CD4-positive, alpha-beta memory T cell (primary cell): ENCODE measurements at regions not wholly inside any gene's neighbourhood (a gene's known extent, or its start where the extent isn't known, plus 50 kb on each side); places are given as distances from the start of the nearest gene placed in this dataset.

Experiments used
- CTCF ChIA-PET: fragments of 350-600 bp; sonication (Branson Sonifier 250); formaldehyde crosslinking; loops from one replicate; lab custom pipeline; 2021; ENCODE audit warnings: inconsistent platforms; ENCODE audit not compliant: partially characterized antibody; lab: Charles Lee
- POLR2A ChIA-PET: fragments of 350-600 bp; sonication (Branson Sonifier 250); formaldehyde crosslinking; loops from one replicate; lab custom pipeline; 2021; ENCODE audit not compliant: partially characterized antibody; lab: Charles Lee
- DNase-seq, 5 donors: peaks; one replicate each; pipeline versions ENCODE4 v3.0.0 to v3.0.0-alpha.2; 2020 to 2022; ENCODE audit warnings: mixed read lengths in 1 of 5
- H3K27ac ChIP-seq: one replicate; pipeline ENCODE4 v1.7.0; 2013; ENCODE audit warnings: low read depth, low read length
- H3K27me3 ChIP-seq: 2 replicates; pipeline ENCODE4 v1.7.0; 2013; ENCODE audit warnings: mild to moderate bottlenecking, low read length, moderate library complexity; ENCODE audit not compliant: insufficient read depth
- H3K36me3 ChIP-seq: 2 replicates; pipeline ENCODE4 v1.7.0; 2013; ENCODE audit warnings: mild to moderate bottlenecking, low read length, moderate library complexity; ENCODE audit not compliant: insufficient read depth
- H3K4me1 ChIP-seq: 2 replicates; pipeline ENCODE4 v1.7.0; 2013; ENCODE audit warnings: mild to moderate bottlenecking, low read length, moderate library complexity; ENCODE audit not compliant: insufficient read depth
- H3K4me3 ChIP-seq, 2 donors: one replicate each; pipeline ENCODE4 v1.7.0; 2013; ENCODE audit warnings: low read length in 2 of 2, mild to moderate bottlenecking in 1 of 2
- H3K9me3 ChIP-seq, 2 donors: one replicate each; pipeline ENCODE4 v1.7.0; 2013; ENCODE audit warnings: low read length in 2 of 2, control low read depth in 1 of 2; ENCODE audit not compliant: control insufficient read depth in 1 of 2
- H3K27ac Mint-ChIP-seq, 7 donors: one replicate each; pipeline ENCODE4 v1.8.0; 2020 to 2021; ENCODE audit warnings: mixed read lengths in 7 of 7, mild to moderate bottlenecking in 6 of 7, inconsistent platforms in 3 of 7, moderate library complexity in 3 of 7
- H3K27me3 Mint-ChIP-seq, 2 donors: one replicate each; pipeline ENCODE4 v1.8.0; 2020 to 2021; ENCODE audit warnings: mixed read lengths in 2 of 2
- H3K36me3 Mint-ChIP-seq, 2 donors: one replicate each; pipeline ENCODE4 v1.8.0; 2020 to 2021; ENCODE audit warnings: mixed read lengths in 2 of 2, inconsistent platforms in 1 of 2, mild to moderate bottlenecking in 1 of 2
- H3K4me1 Mint-ChIP-seq, 4 donors: one replicate each; pipeline ENCODE4 v1.8.0; 2020 to 2021; ENCODE audit warnings: mixed read lengths in 4 of 4, mild to moderate bottlenecking in 1 of 4
- H3K4me3 Mint-ChIP-seq, 8 donors: one replicate each; pipeline ENCODE4 v1.8.0; 2020 to 2021; ENCODE audit warnings: mixed read lengths in 8 of 8, mild to moderate bottlenecking in 7 of 8, moderate library complexity in 6 of 8, inconsistent platforms in 3 of 8
- H3K9me3 Mint-ChIP-seq, 8 donors: one replicate each; pipeline ENCODE4 v1.8.0; 2020 to 2021; ENCODE audit warnings: mixed read lengths in 8 of 8, mild to moderate bottlenecking in 5 of 8, inconsistent platforms in 3 of 8, moderate library complexity in 1 of 8
- intact Hi-C: fragments of 100-400 bp; cut with micrococcal nuclease; formaldehyde crosslinking; loops from one replicate; pipeline ENCODE4 v1.15.1; 2023

- Mint-ChIP-seq H3K27me3 (no peaks in the 10 kb centered on the region), H3K27ac (no peak overlapping the region), H3K4me3 (no peak overlapping the region), H3K36me3 (no peaks in the 10 kb centered on the region), H3K9me3 (peaks cover 0 to 9% (median 0%) of the 10 kb centered on the region in 8 donors), H3K4me1 (no peaks in the 10 kb centered on the region)
- Histone ChIP-seq H3K27ac (no peak overlapping the region), H3K4me1 (no peaks in the 10 kb centered on the region), H3K27me3 (no peaks in the 10 kb centered on the region), H3K4me3 (no peak overlapping the region), H3K9me3 (no peaks in the 10 kb centered on the region), H3K36me3 (no peaks in the 10 kb centered on the region)
- ChIA-PET POLR2A (no interaction called here), CTCF (no interaction called here)
- intact Hi-C loops, result no loop called here
- no peak for DNase-seq
Measured at GRCh38 chr5:61915646-61916045, 390.4 kb upstream of the KIF2A start.

- H3K27ac Mint-ChIP-seq, result no peak overlapping the region
- H3K4me1 Mint-ChIP-seq, result no peaks in the 10 kb centered on the region
- intact Hi-C loops, result no loop called here
- Histone ChIP-seq H3K27ac (no peak overlapping the region), H3K36me3 (no peaks in the 10 kb centered on the region), H3K4me3 (no peak overlapping the region), H3K27me3 (no peaks in the 10 kb centered on the region), H3K4me1 (no peaks in the 10 kb centered on the region), H3K9me3 (no peaks in the 10 kb centered on the region)
- ChIA-PET POLR2A (no interaction called here), CTCF (no interaction called here)
- DNase-seq, result no peak
- peaks cover 0 to 2% (median 0%) of the 10 kb centered on the region in 8 donors for H3K9me3 Mint-ChIP-seq
- no peaks in the 10 kb centered on the region for H3K36me3 Mint-ChIP-seq
- H3K27me3 Mint-ChIP-seq, result no peaks in the 10 kb centered on the region
- no peak overlapping the region for H3K4me3 Mint-ChIP-seq
Measured at GRCh38 chr5:61916621-61917620, 389.1 kb upstream of the KIF2A start.

- Histone ChIP-seq H3K36me3 (no peaks in the 10 kb centered on the region), H3K27me3 (no peaks in the 10 kb centered on the region), H3K27ac (no peak overlapping the region), H3K4me3 (no peak overlapping the region), H3K9me3 (no peaks in the 10 kb centered on the region), H3K4me1 (no peaks in the 10 kb centered on the region)
- intact Hi-C loops, result no loop called here
- no peaks in the 10 kb centered on the region for H3K4me1 Mint-ChIP-seq
- H3K36me3 Mint-ChIP-seq, result no peaks in the 10 kb centered on the region
- no peak for DNase-seq
- no peaks in the 10 kb centered on the region for H3K27me3 Mint-ChIP-seq
- H3K4me3 Mint-ChIP-seq, result no peak overlapping the region
- CTCF ChIA-PET, result no interaction called here
- POLR2A ChIA-PET, result no interaction called here
- peaks cover 0 to 2% (median 0%) of the 10 kb centered on the region in 8 donors for H3K9me3 Mint-ChIP-seq
- H3K27ac Mint-ChIP-seq, result no peak overlapping the region
Measured at GRCh38 chr5:61918611-61919010, 387.4 kb upstream of the KIF2A start.

GRCh38 chr5:61919920-61920319 is 386.1 kb upstream of the KIF2A start:
- H3K4me3 ChIP-seq, result no peak overlapping the region
- H3K36me3 Mint-ChIP-seq, result no peaks in the 10 kb centered on the region
- H3K4me1 ChIP-seq, result no peaks in the 10 kb centered on the region
- H3K4me1 Mint-ChIP-seq, result no peaks in the 10 kb centered on the region
- no peaks in the 10 kb centered on the region for H3K9me3 ChIP-seq
- intact Hi-C loops, result no loop called here
- POLR2A ChIA-PET, result no interaction called here
- no peaks in the 10 kb centered on the region for H3K36me3 ChIP-seq
- no peaks in the 10 kb centered on the region for H3K27me3 Mint-ChIP-seq
- no peaks in the 10 kb centered on the region for H3K9me3 Mint-ChIP-seq
- H3K27ac ChIP-seq, result no peak overlapping the region
- H3K27me3 ChIP-seq, result no peaks in the 10 kb centered on the region
- no peak for DNase-seq
- no peak overlapping the region for H3K27ac Mint-ChIP-seq
- no peak overlapping the region for H3K4me3 Mint-ChIP-seq
- CTCF ChIA-PET, result no interaction called here

GRCh38 chr5:61924251-61924650 is 381.8 kb upstream of the KIF2A start:
- no peak overlapping the region for H3K4me3 ChIP-seq

GRCh38 chr5:61926911-61927310 is 379.1 kb upstream of the KIF2A start:
- Histone ChIP-seq H3K9me3 (no peaks in the 10 kb centered on the region), H3K27me3 (no peaks in the 10 kb centered on the region), H3K36me3 (no peaks in the 10 kb centered on the region), H3K4me3 (no peak overlapping the region), H3K27ac (no peak overlapping the region), H3K4me1 (no peaks in the 10 kb centered on the region)
- H3K4me1 Mint-ChIP-seq, result no peaks in the 10 kb centered on the region
- H3K4me3 Mint-ChIP-seq, result no peak overlapping the region
- DNase-seq, result no peak
- ChIA-PET CTCF (no interaction called here), POLR2A (no interaction called here)
- H3K27ac Mint-ChIP-seq, result no peak overlapping the region
- intact Hi-C loops, result no loop called here
- H3K36me3 Mint-ChIP-seq, result no peaks in the 10 kb centered on the region
- H3K9me3 Mint-ChIP-seq, result peaks cover 0 to 7% (median 0%) of the 10 kb centered on the region in 8 donors
- peaks cover 0 to 2% of the 10 kb centered on the region in 2 donors for H3K27me3 Mint-ChIP-seq

More at GRCh38 chr5:61924251-61924650, 381.8 kb upstream of the KIF2A start:
- intact Hi-C loops, result no loop called here
- Mint-ChIP-seq H3K36me3 (no peaks in the 10 kb centered on the region), H3K4me1 (no peaks in the 10 kb centered on the region), H3K27ac (no peak overlapping the region), H3K9me3 (peaks cover 0 to 3% (median 0%) of the 10 kb centered on the region in 8 donors), H3K4me3 (no peak overlapping the region), H3K27me3 (no peaks in the 10 kb centered on the region)
- ChIA-PET POLR2A (no interaction called here), CTCF (no interaction called here)
- no peak for DNase-seq
- no peaks in the 10 kb centered on the region for H3K27me3 ChIP-seq
- H3K9me3 ChIP-seq, result no peaks in the 10 kb centered on the region
- no peak overlapping the region for H3K27ac ChIP-seq
- H3K36me3 ChIP-seq, result no peaks in the 10 kb centered on the region
- no peaks in the 10 kb centered on the region for H3K4me1 ChIP-seq

- CTCF ChIA-PET, result no interaction called here
- Histone ChIP-seq H3K27ac (no peak overlapping the region), H3K27me3 (no peaks in the 10 kb centered on the region), H3K36me3 (no peaks in the 10 kb centered on the region), H3K4me1 (no peaks in the 10 kb centered on the region), H3K4me3 (no peak overlapping the region), H3K9me3 (no peaks in the 10 kb centered on the region)
- intact Hi-C loops, result no loop called here
- Mint-ChIP-seq H3K4me3 (no peak overlapping the region), H3K4me1 (no peaks in the 10 kb centered on the region), H3K36me3 (no peaks in the 10 kb centered on the region), H3K27me3 (peaks cover 0 to 2% of the 10 kb centered on the region in 2 donors), H3K9me3 (peaks cover 0 to 4% (median under 1%) of the 10 kb centered on the region in 8 donors), H3K27ac (no peak overlapping the region)
- POLR2A ChIA-PET, result no interaction called here
- DNase-seq, result no peak
Measured at GRCh38 chr5:61931236-61931635, 374.8 kb upstream of the KIF2A start.
